Right lung (tissue), 2 donors: ENCODE measurements at regions not wholly inside any gene's neighbourhood (a gene's known extent, or its start where the extent isn't known, plus 50 kb on each side); places are given as distances from the start of the nearest gene placed in this dataset.

Experiments
- DNase-seq, 2 donors: peaks; one replicate each; pipeline ENCODE4 v3.0.0-alpha.2; 2013

GRCh38 chr4:152022543-152022942 lies 261.7 kb upstream of the GATB start:
- no peak for DNase-seq

GRCh38 chr4:152021788-152022438 lies 261.1 kb upstream of the GATB start:
- DNase-seq, result no peak

- no peak for DNase-seq
Observed at GRCh38 chr4:152020073-152020472, 259.3 kb upstream of the GATB start.

GRCh38 chr4:152016303-152016620 lies 255.5 kb upstream of the GATB start:
- DNase-seq, result no peak

GRCh38 chr4:152015597-152016302 lies 254.9 kb upstream of the GATB start:
- no peak for DNase-seq

- no peak for DNase-seq
Observed at GRCh38 chr4:152014280-152014679, 253.5 kb upstream of the GATB start.

- no peak for DNase-seq
Observed at GRCh38 chr4:152011469-152011868, 250.7 kb upstream of the GATB start.

GRCh38 chr4:152010710-152011079 lies 249.9 kb upstream of the GATB start:
- no peak for DNase-seq

GRCh38 chr4:152009983-152010709 lies 249.3 kb upstream of the GATB start:
- DNase-seq, result peak in 1 of 2 donors; percentile 8

GRCh38 chr4:152009031-152009670 lies 248.3 kb upstream of the GATB start:
- DNase-seq, result no peak

GRCh38 chr4:152007111-152007510 lies 246.3 kb upstream of the GATB start:
- no peak for DNase-seq

GRCh38 chr4:152004801-152005200 lies 244.0 kb upstream of the GATB start:
- DNase-seq, result no peak

- DNase-seq, result no peak
Observed at GRCh38 chr4:152000518-152000917, 239.7 kb upstream of the GATB start.

- DNase-seq, result no peak
Observed at GRCh38 chr4:151998723-151999122, 237.9 kb upstream of the GATB start.

GRCh38 chr4:151997461-151997860 lies 236.7 kb upstream of the GATB start:
- no peak for DNase-seq

GRCh38 chr4:151994429-151994828 lies 233.6 kb upstream of the GATB start:
- DNase-seq, result no peak

GRCh38 chr4:151993521-151993920 lies 232.7 kb upstream of the GATB start:
- DNase-seq, result no peak

- no peak for DNase-seq
Observed at GRCh38 chr4:151992332-151993154, 231.7 kb upstream of the GATB start.

- no peak for DNase-seq
Observed at GRCh38 chr4:151991884-151992167, 231.0 kb upstream of the GATB start.

GRCh38 chr4:151991001-151991883 lies 230.4 kb upstream of the GATB start:
- no peak for DNase-seq

- DNase-seq, result no peak
Observed at GRCh38 chr4:151990201-151990600, 229.4 kb upstream of the GATB start.
